ENCODE measurements at regions not wholly inside any gene's neighbourhood (a gene's known extent, or its start where the extent isn't known, plus 50 kb on each side); places are given as distances from the start of the nearest gene placed in this dataset.

GRCh38 chr11:70872955-70873735 is 379.2 kb downstream of the SHANK2 start:
- no peak for DNase-seq (ENCODE audit: low read depth)

- no peak for DNase-seq (ENCODE audit: low read depth)
Measured at GRCh38 chr11:70873736-70874412, 378.5 kb downstream of the SHANK2 start.

- no peak for DNase-seq (ENCODE audit: low read depth)
Measured at GRCh38 chr11:70876685-70877084, 375.7 kb downstream of the SHANK2 start.

GRCh38 chr11:70877151-70877550 is 375.2 kb downstream of the SHANK2 start:
- DNase-seq (ENCODE audit: low read depth) = no peak

GRCh38 chr11:70878366-70878765 is 374.0 kb downstream of the SHANK2 start:
- DNase-seq (ENCODE audit: low read depth) = no peak

GRCh38 chr11:70879601-70880285 is 372.6 kb downstream of the SHANK2 start:
- no peak for DNase-seq (ENCODE audit: low read depth)

GRCh38 chr11:70880416-70880815 is 372.0 kb downstream of the SHANK2 start:
- DNase-seq (ENCODE audit: low read depth) = no peak

GRCh38 chr11:70881948-70882715 is 370.2 kb downstream of the SHANK2 start:
- DNase-seq (ENCODE audit: low read depth) = no peak

- no peak for DNase-seq (ENCODE audit: low read depth)
Measured at GRCh38 chr11:70882716-70883085, 369.7 kb downstream of the SHANK2 start.

- no peak for DNase-seq (ENCODE audit: low read depth)
Measured at GRCh38 chr11:70883323-70883940, 368.9 kb downstream of the SHANK2 start.

GRCh38 chr11:70883973-70884623 is 368.3 kb downstream of the SHANK2 start:
- no peak for DNase-seq (ENCODE audit: low read depth)

GRCh38 chr11:70885281-70886231 is 366.8 kb downstream of the SHANK2 start:
- DNase-seq (ENCODE audit: low read depth) = no peak

GRCh38 chr11:70886256-70886655 is 366.1 kb downstream of the SHANK2 start:
- DNase-seq (ENCODE audit: low read depth) = no peak

GRCh38 chr11:70886676-70887541 is 365.5 kb downstream of the SHANK2 start:
- DNase-seq (ENCODE audit: low read depth) = no peak

- no peak for DNase-seq (ENCODE audit: low read depth)
Measured at GRCh38 chr11:70887542-70887827, 364.9 kb downstream of the SHANK2 start.

GRCh38 chr11:70888061-70888460 is 364.3 kb downstream of the SHANK2 start:
- DNase-seq (ENCODE audit: low read depth) = no peak

GRCh38 chr11:70889411-70889810 is 363.0 kb downstream of the SHANK2 start:
- no peak for DNase-seq (ENCODE audit: low read depth)

- DNase-seq (ENCODE audit: low read depth) = no peak
Measured at GRCh38 chr11:70891844-70892380, 360.5 kb downstream of the SHANK2 start.

- DNase-seq (ENCODE audit: low read depth) = no peak
Measured at GRCh38 chr11:70892889-70893288, 359.5 kb downstream of the SHANK2 start.

Data from activated T-cell treated with anti-CD3 and anti-CD28 coated beads for 1 hour (primary cell).